SK-N-MC (cell line): ENCODE measurements at regions not wholly inside any gene's neighbourhood (a gene's known extent, or its start where the extent isn't known, plus 50 kb on each side); places are given as distances from the start of the nearest gene placed in this dataset.
"Not testable (repeated sequence)": the region's sequence is repeated elsewhere in the genome, so short reads cannot be mapped to it uniquely, and the experiment has no call there.

Experiments
- DNase-seq: peaks from one replicate; pipeline ENCODE4 v3.0.0-alpha.2; 2011; ENCODE audit warnings: low read depth, low spot score
- H3K27ac ChIP-seq: fragments of 200-600 bp; sonication (generic); 2 replicates; pipeline ENCODE4 v1.5.1; 2016; ENCODE audit warnings: mixed run types
- H3K36me3 ChIP-seq: fragments of 200-600 bp; sonication (generic); 2 replicates; pipeline ENCODE4 v1.6.1; 2017; ENCODE audit warnings: antibody characterized with exemption, low read length, mixed read lengths; ENCODE audit not compliant: insufficient read depth
- H3K4me3 ChIP-seq: fragments of 200-600 bp; sonication (generic); 2 replicates; pipeline ENCODE4 v1.5.1; 2016
- H3K9ac ChIP-seq: fragments of 200-600 bp; sonication (generic); 2 replicates; pipeline ENCODE4 v1.8.0; 2017; ENCODE audit warnings: mixed run types, mixed read lengths; ENCODE audit not compliant: insufficient read length
- H3K9me3 ChIP-seq: fragments of 200-600 bp; sonication (generic); 2 replicates; pipeline ENCODE4 v1.6.1; 2017; ENCODE audit warnings: low read depth, mild to moderate bottlenecking, antibody characterized with exemption, low read length, moderate library complexity, mixed read lengths
- EZH2 ChIP-seq: fragments of 200-600 bp; sonication (generic); IDR thresholded peaks from one replicate; pipeline ENCODE4 v1.6.1; 2017; ENCODE audit warnings: antibody characterized with exemption
- FOXP2 ChIP-seq: optimal IDR thresholded peaks from 2 replicates; pipeline ENCODE3; 2011; ENCODE audit warnings: mild to moderate bottlenecking, moderate library complexity; ENCODE audit not compliant: insufficient read depth; ENCODE audit errors: extremely low read length, control extremely low read depth
- POLR2AphosphoS5 ChIP-seq: IDR thresholded peaks from 2 replicates; pipeline ENCODE4 v1.6.1; 2012; ENCODE audit warnings: mild to moderate bottlenecking, low read depth, low read length, borderline replicate concordance

- TF ChIP-seq POLR2AphosphoS5 (no peak), EZH2 (no peak), FOXP2 (no peak)
- Histone ChIP-seq H3K36me3 (no peaks in the 10 kb centered on the region), H3K9me3 (no peaks in the 10 kb centered on the region), H3K9ac (no peak overlapping the region), H3K4me3 (no peak overlapping the region), H3K27ac (no peak overlapping the region)
- no peak for DNase-seq
These were observed 57.8 kb upstream of the ANKRD30A start for GRCh38 chr10:37067576-37067975.

GRCh38 chr10:37062296-37062695, 63.1 kb upstream of the ANKRD30A start:
- not testable (repeated sequence) for H3K36me3 ChIP-seq, H3K9me3 ChIP-seq, DNase-seq, H3K27ac ChIP-seq, H3K4me3 ChIP-seq, H3K9ac ChIP-seq

- Histone ChIP-seq H3K27ac (no peak overlapping the region), H3K36me3 (no peaks in the 10 kb centered on the region), H3K9me3 (no peaks in the 10 kb centered on the region), H3K4me3 (no peak overlapping the region), H3K9ac (no peak overlapping the region)
- TF ChIP-seq POLR2AphosphoS5 (no peak), EZH2 (no peak)
- DNase-seq, result no peak
These were observed 68.1 kb upstream of the ANKRD30A start for GRCh38 chr10:37057261-37057660.

GRCh38 chr10:37053476-37053875, 71.9 kb upstream of the ANKRD30A start:
- H3K4me3 ChIP-seq, result no peak overlapping the region
- H3K9me3 ChIP-seq, result no peaks in the 10 kb centered on the region
- H3K9ac ChIP-seq, result no peak overlapping the region
- H3K27ac ChIP-seq, result no peak overlapping the region
- no peak for TF ChIP-seq EZH2
- DNase-seq, result no peak
- H3K36me3 ChIP-seq, result no peaks in the 10 kb centered on the region

- H3K9ac ChIP-seq, DNase-seq, H3K9me3 ChIP-seq, H3K36me3 ChIP-seq, H3K27ac ChIP-seq, H3K4me3 ChIP-seq: not testable (repeated sequence)
These were observed 75.4 kb upstream of the ANKRD30A start for GRCh38 chr10:37049982-37050381.

GRCh38 chr10:37044319-37044718, 81.1 kb upstream of the ANKRD30A start:
- not testable (repeated sequence) for H3K4me3 ChIP-seq, H3K9ac ChIP-seq, DNase-seq, H3K27ac ChIP-seq, H3K9me3 ChIP-seq, H3K36me3 ChIP-seq

- H3K4me3 ChIP-seq, result no peak overlapping the region
- no peak for DNase-seq
- no peaks in the 10 kb centered on the region for H3K36me3 ChIP-seq
- H3K9ac ChIP-seq, result no peak overlapping the region
- no peaks in the 10 kb centered on the region for H3K9me3 ChIP-seq
- TF ChIP-seq EZH2 (no peak), POLR2AphosphoS5 (no peak), FOXP2 (no peak)
- H3K27ac ChIP-seq, result no peak overlapping the region
These were observed 89.5 kb upstream of the ANKRD30A start for GRCh38 chr10:37035853-37036252.

- no peak overlapping the region for H3K9ac ChIP-seq
- no peaks in the 10 kb centered on the region for H3K9me3 ChIP-seq
- H3K4me3 ChIP-seq, result no peak overlapping the region
- TF ChIP-seq POLR2AphosphoS5 (no peak), EZH2 (no peak), FOXP2 (no peak)
- DNase-seq, result no peak
- H3K36me3 ChIP-seq, result no peaks in the 10 kb centered on the region
- H3K27ac ChIP-seq, result no peak overlapping the region
These were observed 109.9 kb upstream of the ANKRD30A start for GRCh38 chr10:37015498-37015897.

- H3K27ac ChIP-seq, result no peak overlapping the region
- no peak overlapping the region for H3K9ac ChIP-seq
- no peaks in the 10 kb centered on the region for H3K9me3 ChIP-seq
- H3K36me3 ChIP-seq, result no peaks in the 10 kb centered on the region
- H3K4me3 ChIP-seq, result no peak overlapping the region
- DNase-seq, result no peak
- TF ChIP-seq FOXP2 (no peak), EZH2 (no peak), POLR2AphosphoS5 (no peak)
These were observed 114.7 kb upstream of the ANKRD30A start for GRCh38 chr10:37010741-37011140.

GRCh38 chr10:37008276-37008675, 117.1 kb upstream of the ANKRD30A start:
- not testable (repeated sequence) for DNase-seq, H3K9ac ChIP-seq, H3K36me3 ChIP-seq, H3K9me3 ChIP-seq, H3K4me3 ChIP-seq, H3K27ac ChIP-seq

GRCh38 chr10:37003126-37003525, 122.3 kb upstream of the ANKRD30A start:
- no peaks in the 10 kb centered on the region for H3K9me3 ChIP-seq
- no peak overlapping the region for H3K9ac ChIP-seq
- H3K36me3 ChIP-seq, result no peaks in the 10 kb centered on the region
- H3K4me3 ChIP-seq, result no peak overlapping the region
- no peak overlapping the region for H3K27ac ChIP-seq
- TF ChIP-seq FOXP2 (no peak), POLR2AphosphoS5 (no peak), EZH2 (no peak)
- DNase-seq, result no peak

- H3K36me3 ChIP-seq, H3K9me3 ChIP-seq, DNase-seq, H3K4me3 ChIP-seq, H3K9ac ChIP-seq, H3K27ac ChIP-seq: not testable (repeated sequence)
These were observed 129.6 kb upstream of the ANKRD30A start for GRCh38 chr10:36995806-36996205.
